Fibroblast of skin of back (primary cell): ENCODE measurements at regions not wholly inside any gene's neighbourhood (a gene's known extent, or its start where the extent isn't known, plus 50 kb on each side); places are given as distances from the start of the nearest gene placed in this dataset.

Source experiments
- DNase-seq: peaks from one replicate; pipeline ENCODE4 v3.0.0-alpha.2; 2013

DNA sequence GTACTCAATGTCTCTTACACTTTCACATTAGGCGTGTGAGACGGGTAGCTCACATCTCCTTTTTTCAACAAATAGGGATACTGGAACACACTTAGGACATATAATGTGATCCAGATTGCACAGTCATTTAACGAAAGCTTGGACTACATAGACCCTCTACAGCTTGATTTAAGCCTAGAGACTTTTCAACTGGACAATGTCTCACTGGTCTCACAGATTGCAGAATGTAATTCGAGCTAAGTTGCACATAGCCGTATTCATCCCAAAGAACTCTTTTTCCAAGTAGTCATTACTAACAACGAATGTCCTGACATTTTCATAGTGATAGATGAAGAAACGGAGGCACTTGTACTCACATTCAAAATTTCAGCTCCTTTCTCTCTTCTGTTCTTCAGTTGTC lies 612.1 kb downstream of the ZEB2 start:
- DNase-seq, result peak; percentile 51

DNA sequence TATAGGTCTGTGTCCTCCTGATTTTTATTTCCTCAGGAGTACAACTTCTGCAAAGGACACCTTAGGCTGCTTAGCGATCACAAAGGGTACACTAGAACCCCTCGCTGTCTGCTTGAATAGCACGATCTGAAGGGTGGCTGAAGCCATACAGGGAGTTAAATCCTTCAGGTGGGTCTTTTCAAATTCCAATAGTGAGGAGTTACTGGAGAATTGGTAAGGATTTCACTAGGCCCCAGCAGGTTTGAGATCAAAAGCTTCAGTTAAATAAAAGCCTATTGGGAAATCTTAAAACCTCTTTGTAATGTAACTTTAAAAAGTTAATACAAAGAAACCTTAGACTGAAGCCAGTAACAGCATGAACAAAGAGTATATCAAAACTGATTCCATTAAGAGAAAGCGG lies 613.1 kb downstream of the ZEB2 start:
- DNase-seq, result no peak

DNA sequence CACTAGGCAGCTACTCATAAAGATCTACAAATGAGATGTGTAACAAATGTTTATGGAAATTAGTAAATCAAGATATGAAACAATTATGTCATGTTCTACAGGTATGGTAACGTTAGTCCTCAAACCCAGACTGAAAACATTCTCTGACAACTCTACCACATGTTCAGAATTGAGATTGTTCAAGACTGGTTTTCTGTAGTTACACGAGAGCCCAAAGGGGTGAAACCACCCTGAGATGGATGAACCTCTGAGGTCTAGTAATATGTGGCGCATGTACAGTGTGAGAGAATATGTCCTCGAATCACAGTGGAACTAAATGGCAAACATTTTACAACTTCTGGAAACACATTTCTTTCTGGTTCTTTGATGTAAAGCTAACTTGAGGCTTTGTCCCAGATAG lies 614.3 kb downstream of the ZEB2 start:
- DNase-seq, result no peak

DNA sequence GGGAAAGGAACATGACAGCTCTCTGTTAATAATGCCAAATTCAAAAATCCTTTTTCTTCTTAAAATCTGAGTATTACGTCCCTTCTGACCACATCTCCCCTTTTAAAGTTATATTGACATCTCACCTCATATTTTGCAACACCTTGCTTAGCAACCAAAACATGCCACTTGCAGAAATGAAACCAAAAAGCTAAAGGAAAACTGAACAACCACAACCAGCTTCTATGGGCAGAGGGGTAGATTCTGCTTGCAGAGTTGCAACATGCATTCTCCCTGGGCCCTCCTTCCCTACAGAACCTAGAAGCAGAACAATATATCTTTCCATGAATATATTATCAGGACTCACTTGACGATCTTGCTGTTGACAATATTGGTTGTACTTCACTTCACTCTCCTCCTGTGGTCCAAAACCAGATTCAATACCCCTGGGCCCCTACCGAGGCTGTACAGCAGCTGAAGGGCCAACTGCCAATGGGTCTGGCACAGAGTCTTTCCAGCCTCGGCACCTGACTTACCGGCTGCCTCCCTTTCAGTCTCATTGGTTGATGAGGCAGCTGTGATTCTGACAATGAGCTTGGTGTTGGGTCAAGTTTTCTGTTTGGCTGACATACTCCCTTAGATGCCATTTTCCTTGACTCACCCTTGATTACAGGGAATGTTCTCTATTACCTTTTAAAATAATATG lies 616.6 kb downstream of the ZEB2 start:
- DNase-seq, result no peak

DNA sequence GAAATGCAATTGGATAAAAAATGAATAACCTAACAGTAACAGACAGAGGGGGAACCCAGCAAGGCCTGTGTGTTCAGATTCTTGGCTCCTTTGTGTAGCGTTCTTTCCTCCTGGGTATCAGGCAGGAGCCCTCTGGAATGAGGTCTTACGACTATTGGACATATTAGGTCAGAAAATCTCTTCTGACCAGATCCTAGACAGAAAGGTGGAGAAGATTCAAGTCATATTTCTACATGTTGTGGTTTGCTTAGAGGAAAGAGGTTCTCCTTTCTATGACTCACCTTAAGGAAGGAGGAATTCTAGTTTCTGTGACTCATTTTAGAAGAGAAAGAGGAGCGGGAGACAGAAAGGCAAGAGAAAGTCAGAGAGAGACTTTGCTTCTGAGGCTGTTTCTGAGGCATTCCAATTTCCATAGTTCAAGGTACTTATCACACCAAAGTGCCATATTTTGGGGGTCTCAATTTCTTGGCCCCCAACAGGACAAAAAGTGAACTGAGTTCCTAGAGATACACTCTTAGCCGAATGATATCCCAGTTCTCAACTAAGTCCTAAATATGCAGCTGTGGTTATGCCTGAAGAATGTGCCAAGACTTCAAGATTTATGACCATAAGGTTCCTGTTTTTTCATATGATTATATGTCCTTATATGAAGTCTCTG lies 618.6 kb downstream of the ZEB2 start:
- peak; percentile 91 for DNase-seq

DNA sequence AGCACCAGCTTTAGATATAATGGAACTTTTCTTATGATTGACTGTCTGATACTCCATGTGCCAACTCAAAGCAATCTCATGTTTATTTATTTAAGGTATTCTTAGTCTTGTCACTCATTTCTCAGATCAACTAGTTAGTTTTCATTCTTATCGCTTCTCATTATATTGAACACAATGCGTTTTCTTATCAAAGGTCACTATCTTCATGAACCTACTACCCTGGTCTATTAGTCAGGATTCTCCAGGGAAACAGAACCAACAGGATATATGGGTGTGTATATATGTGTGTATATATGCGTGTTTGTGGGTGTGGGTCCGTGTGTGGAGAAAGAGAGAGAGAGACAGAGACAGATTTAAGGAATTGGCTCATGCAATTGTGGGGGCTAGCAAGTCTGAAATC lies 619.9 kb downstream of the ZEB2 start:
- no peak for DNase-seq

DNA sequence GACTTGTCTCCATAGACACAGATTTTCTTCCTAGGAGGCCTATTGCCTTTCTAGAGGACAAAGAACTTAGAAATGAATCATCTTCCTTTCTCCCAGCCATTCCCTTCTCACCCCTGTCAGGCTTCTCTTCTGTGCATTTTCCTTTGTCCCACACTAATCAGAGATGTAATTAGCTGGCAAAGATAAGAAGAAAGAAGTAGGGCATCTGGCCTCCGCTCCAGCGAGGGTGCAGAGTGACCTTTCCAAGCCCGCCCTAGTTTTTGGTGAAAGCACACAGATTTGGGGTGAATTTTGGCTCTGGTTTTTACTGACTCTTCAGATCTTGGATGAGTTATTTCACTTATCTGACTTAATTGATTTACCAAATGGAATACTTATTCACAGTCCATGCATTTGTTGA lies 626.5 kb downstream of the ZEB2 start:
- DNase-seq, result no peak

DNA sequence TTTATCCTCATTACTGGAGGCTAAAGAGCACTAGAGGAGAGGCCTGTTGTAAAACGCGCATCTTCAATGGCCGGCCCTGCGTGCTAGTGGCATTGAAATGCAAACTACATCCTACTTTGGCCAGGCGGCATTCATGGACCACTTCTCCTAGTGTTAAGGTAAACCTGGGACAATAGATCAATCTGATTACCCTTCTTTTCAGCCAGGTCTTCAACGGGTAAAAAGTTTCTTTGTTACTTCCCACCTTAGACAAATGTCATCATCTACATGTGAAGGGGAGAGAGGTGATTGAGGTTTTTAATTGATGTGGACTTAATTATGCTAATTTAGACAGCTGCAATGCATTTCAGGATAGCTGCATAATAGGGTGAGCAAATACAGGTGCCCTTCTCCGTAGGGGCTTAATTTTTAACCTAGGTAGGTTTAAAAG lies 628.0 kb downstream of the ZEB2 start:
- no peak for DNase-seq

DNA sequence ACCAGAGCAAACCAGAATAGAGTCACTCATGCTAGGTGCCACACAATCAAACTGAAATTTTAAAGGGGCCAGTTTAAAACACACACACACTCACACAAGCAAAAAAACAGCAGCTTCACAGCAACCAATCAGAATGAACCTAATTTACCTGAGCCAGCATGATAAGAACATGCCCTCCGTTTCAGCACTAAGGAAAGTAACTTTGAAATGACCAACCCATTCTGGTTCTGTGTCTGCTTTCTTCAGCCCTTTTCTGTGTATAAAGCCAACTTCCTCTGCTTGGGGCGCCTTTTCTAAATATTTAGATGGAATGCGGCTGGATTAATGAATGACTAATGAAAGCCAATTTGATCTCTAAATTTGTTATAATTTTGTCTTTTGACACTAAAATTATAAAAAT lies 629.1 kb downstream of the ZEB2 start:
- DNase-seq, result no peak

DNA sequence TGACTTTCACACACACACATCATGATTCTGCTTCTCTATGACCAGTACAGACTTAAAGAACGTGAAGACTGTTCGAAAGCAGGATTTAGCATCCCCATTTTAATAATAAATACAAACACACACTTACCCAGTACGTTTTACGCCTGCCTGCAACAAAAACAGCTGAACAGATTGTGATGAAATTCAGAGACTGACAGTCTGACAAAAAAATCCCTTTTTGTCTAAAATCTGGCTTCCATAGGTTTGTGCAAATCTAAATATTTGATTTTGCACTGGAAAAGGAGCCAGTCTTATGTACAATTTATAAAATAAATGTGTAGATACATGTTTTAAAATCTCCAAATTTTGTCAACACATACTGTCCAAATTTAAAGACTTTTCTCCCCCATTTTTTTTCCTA lies 630.7 kb downstream of the ZEB2 start:
- no peak for DNase-seq

DNA sequence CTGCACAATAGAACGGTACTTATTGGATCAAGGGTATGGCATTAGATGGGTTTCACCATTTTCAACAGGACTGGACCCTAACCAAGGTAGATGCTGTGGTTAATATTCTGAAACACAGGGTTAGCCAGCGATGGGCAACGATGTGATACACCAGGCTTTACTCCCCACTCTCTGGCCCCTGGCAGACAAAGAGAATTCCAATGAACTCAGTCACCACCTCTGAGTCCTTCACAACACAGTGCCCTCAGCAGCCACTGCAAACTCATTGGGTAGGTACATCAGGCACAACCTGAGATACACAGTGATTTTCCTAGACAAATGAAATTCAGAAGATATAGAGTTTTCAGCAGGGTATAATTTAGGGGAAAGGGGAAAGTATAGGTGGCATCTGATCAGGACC lies 634.5 kb downstream of the ZEB2 start:
- peak; percentile 42 for DNase-seq

DNA sequence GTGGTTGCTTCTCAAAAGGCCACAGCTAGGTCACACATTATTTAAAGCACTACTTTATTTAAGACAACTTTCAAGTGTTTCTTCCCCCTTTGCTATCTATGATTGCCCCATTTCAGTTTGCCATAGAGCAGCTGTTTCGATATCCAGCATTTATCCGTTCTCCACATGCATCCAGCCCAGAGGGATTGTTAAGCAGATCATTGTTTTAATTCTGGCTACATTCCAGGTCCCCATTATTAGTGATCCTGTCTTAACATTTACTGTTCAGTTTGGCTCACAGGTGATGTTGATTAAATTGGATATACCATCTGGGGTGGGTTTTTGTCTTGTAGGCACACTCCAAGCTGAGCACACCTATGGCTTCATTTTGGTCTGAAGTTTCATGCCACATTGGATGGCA lies 638.7 kb downstream of the ZEB2 start:
- no peak for DNase-seq

DNA sequence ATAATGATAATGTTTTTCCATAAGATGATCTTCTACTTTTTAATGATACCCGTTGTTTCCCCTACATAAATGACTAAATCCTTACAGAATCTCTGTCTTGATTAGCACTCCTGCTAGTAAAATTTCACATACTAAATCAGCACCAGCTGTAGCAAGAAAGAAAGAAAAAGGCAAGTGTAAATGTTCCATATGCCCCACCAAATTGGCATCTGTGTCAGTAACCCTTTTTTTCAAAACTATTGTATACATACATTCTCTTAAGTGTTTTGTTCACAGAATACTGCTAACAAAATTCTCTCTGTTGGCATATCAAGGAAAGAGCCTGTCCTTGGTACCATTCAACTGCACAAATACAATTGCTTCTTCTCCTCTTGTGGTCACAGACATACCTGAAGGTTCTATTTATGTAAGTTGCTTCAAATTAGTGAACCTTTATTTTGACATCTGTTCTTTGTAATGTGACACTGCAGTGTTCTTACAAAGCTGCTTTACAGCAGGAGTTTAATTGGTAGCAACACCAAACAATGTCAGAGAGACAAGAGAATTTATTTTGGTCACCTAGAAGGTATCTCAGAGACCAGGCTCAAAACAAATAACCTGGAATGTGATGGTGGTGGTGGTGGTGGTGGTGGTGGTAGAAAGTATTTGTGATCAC lies 641.9 kb downstream of the ZEB2 start:
- no peak for DNase-seq

DNA sequence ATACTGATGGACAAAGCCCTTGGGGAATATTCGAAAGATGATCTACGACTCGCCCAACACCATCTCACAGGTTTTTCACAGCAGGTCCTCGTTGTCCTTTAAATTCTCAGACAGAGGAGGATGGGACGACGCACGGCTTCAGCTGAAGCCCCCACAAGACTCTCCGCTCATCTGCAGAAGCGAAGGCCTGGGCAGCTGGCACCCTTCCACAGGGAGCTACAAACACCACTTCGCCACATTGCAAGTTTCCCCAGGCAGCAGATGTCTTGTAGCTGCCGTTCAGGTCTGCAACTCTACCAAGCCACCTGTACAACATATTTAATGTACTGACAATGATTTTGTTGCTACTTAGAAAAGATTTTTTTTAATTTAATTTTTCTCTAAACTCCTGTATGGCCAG lies 642.9 kb downstream of the ZEB2 start:
- no peak for DNase-seq

DNA sequence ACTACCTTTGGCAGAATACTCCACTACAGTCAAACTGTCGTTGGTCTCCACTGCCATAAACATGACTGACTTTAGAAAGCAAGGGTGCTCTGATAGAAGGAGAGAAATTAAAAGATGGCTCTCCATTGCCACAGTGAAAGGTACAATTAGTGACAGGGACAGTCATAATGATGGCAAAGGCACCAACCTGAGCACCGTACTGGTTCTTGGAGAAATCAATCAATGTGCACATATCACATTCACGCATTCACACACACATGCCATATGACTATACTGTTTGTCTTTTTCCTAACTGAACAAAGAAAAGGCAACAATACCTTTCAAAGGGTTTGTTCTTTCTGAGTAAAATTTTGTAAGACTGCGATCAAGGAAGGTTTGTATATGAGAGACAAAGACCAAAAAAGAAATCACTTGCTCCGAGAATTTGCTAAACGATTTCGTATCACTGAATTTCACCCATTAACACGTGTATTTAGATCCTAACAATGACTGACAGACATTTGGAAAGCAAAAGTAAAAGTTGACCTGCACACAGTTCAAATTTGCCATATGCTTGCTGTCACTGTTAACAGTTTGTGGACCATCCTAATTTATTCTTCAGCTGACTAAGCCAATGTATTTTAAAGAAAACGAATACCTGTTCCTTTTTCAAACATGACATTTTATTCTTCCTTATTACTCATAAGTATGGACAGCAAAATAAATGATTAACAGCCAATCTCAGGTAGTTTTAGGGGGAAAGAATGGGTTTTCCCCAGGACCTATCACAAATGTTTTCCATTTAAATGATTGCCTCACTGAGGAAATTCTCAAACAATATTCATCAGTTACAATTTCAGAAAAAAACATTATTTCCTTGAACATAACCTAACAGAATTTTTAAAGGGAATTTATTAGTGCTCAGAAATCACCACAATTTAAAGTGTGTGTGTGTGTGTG lies 644.4 kb downstream of the ZEB2 start:
- no peak for DNase-seq

DNA sequence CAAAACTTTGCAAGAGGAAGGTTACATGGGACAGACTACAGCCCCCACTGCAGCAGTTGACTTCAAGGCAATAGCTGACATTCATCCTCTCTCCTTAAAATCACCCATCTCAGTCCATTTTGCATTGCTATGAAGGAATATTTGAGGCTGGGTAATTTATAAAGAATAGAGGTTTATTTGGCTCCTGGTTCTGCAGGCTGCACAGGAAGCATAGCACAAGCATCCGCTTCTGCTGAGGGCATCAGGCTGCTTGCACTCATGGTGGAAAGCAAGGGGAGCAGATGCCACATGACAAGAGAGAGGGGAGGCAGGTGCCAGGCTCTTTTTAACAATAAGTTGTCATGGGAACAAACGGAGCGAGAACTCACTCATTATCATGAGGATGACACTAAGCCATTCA lies 646.0 kb downstream of the ZEB2 start:
- no peak for DNase-seq

DNA sequence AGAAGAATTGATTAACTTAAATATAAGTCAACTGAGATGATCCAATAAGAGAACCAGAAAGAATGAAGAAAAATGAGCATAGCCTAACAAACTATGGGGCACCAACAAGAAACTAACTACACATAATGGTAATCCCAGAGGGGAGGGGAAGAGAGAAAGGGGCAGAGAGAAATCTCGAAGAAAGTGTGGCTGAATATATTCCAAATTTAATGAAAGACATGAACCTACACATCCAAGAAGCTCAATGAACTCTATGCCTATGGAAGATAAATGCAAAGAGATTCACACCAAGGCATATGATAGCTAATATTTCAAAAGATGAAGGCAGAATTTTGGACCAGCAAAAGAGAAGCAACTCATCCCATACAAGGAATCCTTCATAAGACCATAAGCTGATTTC lies 649.2 kb downstream of the ZEB2 start:
- no peak for DNase-seq

DNA sequence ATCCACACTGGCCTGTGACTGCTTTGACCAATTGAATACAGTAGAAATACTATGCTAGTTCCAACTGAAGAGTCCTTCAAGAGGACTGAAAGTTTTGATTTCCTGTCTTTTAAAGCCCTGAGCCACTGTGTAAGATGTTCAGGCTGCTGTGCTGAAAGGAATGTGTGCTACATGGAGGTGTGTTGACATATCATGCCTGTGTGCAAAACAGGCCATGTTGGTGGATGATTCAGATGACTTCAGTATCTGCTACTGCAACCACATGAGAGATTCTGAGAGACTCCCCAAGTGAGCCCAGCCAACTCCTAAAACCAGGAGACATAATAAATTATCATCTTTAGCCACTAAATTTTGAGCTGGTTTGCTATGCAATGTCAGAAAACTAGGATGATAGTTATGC lies 662.9 kb downstream of the ZEB2 start:
- DNase-seq, result peak; percentile 7

DNA sequence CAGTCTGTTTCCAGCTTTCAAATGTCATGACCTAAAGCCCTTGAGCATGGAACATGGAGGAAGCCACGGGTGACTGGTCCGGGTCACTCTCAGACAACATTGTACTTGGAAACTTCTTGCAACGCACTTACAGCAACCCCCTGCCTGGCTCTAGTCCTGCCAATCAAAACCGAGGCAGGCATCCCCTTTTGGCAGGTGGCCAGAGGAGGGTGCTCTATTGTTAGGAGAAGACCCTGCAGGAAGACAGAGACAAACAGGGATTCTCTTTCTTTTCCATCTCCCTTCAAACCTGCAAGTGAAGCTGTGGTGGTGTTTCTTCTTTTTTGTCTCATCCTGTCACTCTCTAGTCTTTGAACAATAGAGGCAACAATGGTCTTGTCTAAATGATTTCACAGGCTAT lies 667.2 kb downstream of the ZEB2 start:
- no peak for DNase-seq

DNA sequence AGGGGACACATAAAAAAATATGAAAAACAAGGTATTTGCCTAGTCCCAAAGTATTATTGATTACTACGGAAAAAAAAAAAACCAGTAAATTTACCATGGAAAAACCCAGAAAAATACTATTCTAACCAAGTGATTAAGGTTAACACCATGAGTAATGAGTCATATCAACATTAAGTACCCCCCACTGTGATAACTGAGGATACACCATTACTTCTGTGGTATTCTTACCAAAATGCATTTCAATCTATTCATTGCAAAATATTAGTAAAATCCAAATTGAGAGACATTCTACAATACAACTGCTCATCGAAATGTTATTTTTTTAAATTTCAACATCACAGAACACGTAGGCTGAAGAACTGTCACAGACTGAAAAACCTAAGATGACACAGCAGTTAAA lies 669.8 kb downstream of the ZEB2 start:
- DNase-seq, result peak; percentile 16

DNA sequence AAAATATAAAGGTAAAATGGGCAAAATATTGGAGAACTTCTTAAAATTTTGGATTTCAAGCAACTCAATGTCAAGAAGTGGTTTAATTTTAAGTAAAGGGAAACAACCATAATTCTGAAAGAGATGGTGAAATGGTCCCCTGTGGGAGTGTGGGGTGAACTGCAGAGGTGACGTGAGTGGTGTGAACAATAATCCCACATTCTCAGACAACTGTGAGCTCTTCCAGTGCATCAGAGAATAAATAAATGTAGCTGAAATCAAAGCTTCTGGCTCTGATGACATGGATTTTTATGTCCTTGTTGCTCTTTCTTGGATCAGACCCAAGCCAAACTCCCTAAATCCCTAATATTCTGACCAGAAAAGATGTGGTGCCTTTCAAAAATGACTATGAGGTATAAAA lies 672.7 kb downstream of the ZEB2 start:
- DNase-seq, result no peak

DNA sequence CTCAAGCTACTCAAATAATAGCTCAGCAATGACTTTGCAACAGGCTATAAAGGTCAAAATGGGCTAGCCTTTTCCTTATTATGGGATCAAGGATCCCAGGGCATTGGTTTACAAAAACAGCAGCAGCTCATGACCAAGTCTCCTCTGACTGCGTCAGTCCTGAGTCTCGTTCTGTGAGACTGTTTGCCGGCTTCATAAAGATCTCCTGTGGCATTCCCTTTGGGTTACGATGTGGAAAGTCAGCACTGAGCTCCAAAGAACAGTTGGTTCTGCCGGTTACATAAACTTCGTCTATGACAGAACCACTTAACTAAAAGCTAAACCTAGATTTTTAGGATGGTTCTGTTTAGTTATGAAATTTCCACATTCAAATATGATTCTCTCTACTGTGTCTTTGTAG lies 674.9 kb downstream of the ZEB2 start:
- no peak for DNase-seq

DNA sequence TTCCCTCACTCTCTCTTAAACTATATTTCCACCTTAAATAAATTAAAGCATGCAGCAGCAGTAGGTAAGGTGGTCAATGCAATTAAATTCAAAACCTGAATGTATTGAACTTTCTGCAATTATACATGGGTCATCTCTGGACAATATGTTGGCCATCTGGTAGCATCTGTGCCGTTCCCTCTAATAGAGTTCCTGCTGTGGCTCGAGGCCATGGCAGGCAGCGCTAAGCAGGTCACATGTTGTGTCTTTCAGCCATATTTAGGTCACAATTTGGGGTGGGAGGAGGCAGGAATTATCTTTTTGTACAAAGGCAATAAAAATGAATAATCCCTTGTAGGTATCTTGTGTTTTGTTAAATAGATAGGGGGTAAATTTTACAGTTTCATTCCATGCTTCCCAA lies 676.2 kb downstream of the ZEB2 start:
- DNase-seq, result no peak
